Dedifferentiated amniotic fluid mesenchymal stem cell (primary cell): ENCODE measurements at regions not wholly inside any gene's neighbourhood (a gene's known extent, or its start where the extent isn't known, plus 50 kb on each side); places are given as distances from the start of the nearest gene placed in this dataset.
"Not testable (repeated sequence)": the region's sequence is repeated elsewhere in the genome, so short reads cannot be mapped to it uniquely, and the experiment has no call there.

Source experiments
- DNase-seq: peaks from one replicate; pipeline ENCODE4 v3.0.0-alpha.2; 2016; ENCODE audit errors: extremely low spot score

DNA sequence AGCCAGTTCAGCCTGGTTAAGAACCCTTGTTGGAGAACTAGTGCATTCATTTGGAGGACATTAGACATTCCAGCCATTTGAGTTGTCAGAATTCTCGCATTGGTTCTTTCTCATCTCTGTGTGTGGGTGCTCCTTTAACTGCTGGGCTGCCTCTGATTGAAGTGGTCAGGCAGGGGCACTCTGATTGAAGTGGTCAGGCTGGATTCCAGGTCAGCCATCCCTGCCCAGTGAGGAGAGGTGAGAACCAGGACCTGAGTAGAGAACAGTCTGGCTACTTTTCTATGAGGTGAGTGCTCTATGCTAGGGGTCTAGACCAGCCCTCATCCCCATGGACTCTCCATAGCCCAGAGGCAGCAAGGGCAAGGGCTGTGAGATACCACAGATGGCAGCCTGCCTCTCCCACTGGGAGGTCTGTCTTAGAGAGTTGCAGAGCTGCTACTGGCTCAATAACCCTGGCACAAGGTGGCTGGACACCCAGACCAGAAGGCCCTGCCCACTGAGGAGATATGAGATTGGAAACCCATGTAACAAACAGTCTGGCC lies 691.6 kb downstream of the TMTC2 start:
- DNase-seq: no peak

DNA sequence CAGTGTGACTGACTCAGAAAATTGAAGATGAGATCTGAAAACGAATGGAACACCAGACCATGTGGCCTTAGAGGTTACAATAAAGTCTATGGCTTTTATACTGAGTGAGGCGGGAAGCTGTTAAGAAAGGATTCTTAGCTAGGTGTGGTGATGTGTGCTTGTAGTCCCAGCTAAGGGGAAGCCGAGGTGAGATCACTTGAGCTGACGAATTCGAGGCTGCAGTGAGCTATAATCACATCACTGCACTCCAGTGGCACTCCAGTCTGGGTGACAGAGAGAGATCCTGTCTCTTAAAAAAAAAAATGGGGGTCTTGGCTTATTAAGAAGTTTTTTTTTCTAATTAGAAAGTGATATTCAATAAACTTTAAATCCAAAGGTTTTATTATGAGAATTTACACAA lies 678.6 kb downstream of the TMTC2 start:
- no peak for DNase-seq

DNA sequence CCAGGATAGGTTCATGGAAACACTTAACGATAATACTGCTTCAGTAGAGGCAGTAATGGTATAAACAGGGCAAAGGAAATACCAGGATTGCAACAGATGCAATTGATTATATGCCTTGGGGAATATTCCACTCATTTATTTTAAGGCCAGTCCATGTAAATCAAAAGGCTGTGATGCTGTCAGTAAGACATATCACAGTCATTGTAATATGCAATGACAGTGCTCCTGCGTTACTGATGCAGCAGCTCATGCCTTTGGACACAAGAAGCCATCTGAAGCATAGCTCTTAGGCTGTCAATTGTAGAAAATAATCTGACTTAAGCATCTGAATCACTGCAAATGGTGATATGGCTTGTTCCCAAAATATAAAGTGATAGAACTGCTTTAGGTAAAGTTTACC lies 674.8 kb downstream of the TMTC2 start:
- no peak for DNase-seq

DNA sequence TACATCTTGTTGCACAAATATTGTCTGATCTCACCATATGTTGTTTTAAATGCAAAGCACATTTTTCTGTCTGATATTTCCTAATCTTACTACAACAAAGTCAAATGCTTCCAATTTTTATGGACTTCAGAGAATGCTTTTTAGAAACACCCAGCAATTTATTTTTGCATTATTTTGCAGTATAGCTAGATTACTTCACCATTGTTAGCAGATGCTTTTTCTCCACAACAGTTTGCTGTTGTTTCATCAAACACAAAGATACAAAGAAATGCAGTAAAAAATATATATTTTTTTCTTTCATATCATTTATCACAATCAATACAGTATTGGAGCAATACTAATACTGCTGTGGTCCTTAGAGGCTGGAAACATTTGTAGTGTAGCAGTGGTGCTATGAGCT lies 674.4 kb downstream of the TMTC2 start:
- no peak for DNase-seq

DNA sequence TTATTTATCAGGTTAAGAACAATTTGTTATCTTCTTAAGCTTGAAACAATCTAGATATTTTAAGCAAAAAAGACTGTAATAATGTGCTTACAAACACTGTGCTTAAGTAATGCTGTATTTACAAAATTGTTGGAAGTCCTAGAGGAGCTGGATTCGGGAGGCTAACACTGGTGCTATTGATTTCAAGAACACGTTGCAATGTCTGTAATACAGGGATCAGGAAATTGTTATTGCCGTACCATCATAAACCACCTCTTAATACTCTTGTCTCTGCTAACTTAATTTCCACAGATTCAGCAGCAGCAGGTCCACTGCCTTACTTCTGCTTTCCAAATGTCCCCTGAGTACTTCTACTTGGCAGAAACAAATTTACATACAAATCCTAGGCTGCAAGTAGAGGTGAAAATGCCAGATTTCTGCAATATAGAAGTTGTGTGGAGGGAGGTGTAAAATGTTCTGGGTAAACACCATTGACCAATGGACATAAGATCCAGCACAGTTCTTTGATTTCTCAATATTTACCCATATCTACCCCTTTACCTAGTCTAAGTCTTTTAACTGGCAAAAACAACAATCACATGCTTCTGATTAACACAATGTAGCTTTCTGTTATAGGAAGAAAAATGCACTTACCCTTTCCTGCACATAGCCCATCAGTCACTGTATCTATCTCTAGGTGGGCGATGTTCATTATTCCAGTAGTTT lies 663.4 kb downstream of the TMTC2 start:
- DNase-seq: no peak

DNA sequence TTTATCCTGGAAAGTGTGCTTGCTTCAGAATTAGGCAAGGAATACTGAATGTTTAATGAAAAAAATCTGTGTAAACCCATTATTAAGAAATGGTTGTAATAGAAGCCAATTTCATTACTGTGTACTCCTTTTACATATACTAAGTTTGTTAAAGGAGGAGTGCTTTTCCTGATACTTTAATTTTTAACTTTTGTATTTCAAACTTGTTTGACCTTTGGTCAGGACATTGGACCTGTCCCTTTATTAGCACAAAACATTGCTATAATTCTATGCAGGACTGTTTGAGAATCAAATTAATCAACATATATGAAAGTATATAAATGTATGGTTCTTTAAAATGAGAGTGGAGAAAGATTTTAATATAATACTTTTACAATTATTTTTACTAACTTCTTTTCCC lies 659.6 kb downstream of the TMTC2 start:
- DNase-seq: no peak

DNA sequence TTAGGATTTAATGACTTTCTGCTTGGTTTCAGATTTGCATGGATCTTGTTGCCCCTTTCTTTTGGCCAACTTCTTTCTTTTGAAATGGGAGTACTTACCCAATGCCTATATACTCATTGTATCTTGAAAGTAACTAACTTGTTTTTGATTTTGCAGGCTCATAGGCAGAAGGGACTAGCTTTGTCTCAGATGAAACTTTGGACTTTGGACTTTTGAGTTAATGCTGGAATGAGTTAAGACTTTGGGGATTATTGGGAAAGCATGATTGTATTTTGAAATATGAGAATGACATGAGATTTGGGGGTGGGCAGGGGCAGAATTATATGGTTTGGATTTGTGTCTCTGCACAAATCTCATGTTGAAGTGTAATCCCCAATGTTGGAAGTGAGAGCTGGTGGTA lies 657.1 kb downstream of the TMTC2 start:
- no peak for DNase-seq

DNA sequence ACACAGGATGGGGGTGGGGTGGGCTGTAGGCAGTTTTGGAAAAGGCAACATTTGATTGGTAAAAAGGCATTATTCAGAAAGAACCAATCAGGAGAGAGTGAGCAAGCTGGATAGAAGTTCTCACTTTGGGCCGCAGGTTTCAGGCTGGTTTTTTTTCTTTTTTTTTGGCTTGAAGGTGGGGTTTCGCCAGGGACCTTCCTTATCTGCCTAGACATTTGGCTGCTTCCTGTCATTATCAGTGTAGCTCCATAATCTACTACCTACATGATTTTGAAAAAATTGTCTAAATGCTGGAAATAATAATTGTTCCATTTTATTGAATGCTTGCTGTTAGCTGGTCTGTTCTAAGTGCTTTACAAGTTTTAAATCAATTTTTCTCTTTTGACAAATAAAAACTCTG lies 649.0 kb downstream of the TMTC2 start:
- DNase-seq: no peak

DNA sequence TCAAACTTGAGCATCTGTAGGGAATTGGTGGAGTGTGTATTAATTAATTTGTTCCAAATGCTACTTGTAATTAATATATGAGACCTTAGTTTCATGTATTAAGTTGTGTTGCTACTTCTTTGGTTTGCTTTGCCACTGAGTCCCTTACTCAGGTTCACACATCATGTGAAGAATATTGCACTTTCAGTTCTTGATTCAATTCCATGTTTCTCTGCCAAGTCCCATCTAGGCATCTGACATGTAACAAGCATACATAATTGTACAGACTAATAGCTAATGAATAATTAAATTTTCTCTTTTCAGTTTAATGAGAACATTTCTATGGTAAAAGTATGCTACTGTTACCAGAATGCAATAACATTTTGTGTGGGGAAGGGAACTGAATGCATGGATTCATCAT lies 640.0 kb downstream of the TMTC2 start:
- DNase-seq: no peak

DNA sequence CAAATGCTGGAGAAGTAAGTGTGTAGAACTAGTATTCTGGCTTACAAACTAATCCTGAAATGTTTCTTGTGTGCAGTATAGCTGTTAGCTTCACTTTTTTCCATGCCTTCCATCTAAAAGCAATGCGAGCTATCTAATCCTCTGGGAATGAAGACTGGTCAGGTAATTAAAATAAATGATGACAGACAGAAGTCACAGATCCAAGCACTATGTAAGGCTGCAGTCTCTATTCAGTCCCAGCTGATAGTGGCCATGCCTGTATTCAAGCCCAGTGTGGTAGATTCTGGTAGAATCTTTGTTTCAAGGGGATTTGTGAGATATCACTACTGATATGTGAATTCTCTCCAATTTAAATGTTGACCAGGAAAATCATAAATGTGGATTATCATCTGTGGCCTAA lies 637.2 kb downstream of the TMTC2 start:
- no peak for DNase-seq

DNA sequence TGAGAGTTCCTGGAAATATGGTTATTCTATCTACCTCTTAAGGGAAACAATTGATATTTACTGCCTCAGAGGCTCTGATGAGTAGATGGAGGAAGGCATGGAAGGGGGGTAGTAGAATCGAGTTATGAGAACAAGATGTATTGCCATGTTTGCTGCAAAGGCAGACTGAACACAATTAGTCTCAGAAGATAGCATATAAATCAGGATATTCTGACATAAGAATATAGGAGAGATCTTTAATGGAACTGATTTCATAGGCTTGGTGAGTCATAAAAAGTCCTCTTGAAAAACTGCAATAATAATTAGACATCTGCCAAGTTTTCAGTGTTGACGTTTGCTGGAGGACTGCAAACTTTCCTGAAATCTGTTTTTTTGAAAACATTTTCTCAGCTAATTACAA lies 636.1 kb downstream of the TMTC2 start:
- no peak for DNase-seq

DNA sequence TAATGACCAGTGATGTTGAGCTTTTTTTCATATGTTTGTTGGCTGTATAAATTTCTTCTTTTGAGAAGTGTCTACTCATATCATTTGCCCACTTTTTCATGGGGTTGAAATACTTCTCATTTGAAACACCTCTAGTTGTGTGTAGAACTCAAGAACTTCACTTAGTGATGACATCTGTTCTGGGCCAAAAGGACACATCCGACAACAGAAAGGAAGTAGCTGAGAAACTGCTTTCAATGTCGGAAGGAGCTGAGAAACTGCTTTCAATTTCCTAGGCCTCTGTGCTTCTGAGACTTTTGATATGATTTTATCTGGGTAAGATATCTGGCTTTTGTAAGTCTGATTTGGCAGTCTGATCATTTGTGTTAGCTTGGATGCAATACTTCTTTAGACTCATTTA lies 635.3 kb downstream of the TMTC2 start:
- no peak for DNase-seq

DNA sequence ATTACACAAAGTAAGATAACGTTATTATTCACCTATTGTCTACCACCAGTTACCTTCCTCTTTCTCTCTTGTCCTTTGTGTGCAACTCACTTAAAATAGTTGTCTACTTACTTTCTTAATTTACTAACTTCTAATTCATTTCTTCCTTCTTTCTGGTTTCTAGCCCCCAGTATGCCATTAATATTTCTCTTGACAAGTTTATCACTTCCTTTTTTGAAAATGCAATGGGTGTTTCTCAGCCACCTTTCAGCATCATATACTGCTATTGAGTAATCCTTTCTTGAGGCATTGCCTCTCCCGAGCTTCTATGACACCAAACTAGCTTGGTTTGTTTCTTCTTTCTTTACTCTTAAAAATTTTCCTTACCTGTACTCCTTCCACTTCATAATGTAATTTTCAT lies 633.6 kb downstream of the TMTC2 start:
- DNase-seq: no peak

DNA sequence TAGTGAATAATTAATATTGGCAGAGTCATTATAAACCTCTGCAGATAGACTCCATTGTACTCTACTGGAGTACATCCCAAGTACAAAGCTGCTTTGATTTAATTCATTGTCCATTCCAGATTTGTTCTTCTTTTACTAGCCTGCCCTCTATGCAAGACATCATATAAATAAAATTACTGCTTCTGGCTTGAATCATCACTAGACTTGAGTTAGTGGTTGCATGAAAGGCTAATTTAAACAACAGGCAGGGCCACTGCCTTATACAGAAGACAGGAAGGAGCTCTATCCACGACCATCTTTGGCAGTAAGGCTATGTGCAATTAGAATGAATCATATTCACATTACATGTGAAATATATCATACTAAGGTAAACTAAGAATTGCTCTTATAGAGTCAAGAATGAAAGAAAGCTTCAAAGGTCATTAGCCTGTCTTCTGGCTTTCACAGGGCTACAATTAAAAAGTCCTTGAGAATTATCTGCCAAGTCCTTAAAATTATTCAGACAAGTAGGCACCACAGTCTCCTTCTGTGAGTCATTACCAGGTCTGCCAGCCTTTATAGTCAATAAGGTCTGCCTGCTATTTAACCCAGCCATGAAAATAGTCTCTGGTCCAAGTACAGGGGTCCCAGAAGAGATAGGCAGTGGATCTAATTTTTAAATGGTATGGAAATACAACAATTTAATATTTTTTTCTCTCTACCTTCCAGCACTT lies 631.8 kb downstream of the TMTC2 start:
- DNase-seq: no peak

DNA sequence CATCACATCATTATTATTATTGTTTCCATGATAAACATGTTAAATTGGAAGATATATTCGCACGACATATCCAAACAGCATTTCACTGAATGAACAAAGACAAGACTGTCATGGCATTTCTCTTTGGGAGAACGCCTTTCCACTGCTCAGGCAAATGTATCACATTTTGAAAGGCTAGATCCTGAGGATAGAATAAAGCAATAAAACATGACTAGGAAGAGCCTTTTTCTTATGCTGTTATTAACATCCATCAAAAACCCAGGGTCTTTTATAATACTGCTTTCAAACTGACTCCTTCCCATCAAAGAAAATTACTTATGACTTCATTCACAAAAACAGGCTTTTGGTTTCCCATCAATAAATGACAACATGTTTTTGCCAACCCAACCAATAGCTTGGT lies 630.9 kb downstream of the TMTC2 start:
- DNase-seq: no peak

DNA sequence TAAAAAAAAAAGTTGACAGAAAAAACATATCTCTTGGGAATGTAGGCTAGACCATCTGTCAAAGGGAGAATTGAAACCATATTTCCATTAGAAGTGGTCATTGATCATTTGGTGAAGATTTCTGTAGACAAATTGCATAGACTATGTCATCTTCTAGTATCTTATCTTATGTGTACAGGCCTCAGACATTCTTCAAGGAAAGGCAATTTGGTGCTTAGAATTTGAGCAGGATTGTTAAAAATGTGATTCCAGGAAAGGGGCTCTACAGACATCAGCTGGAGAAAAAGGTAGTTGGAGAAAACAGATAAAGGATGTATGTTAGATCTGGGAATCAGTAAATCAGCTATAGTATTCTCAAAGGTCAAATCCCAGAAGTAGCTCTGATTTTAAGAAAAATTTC lies 627.1 kb downstream of the TMTC2 start:
- no peak for DNase-seq

DNA sequence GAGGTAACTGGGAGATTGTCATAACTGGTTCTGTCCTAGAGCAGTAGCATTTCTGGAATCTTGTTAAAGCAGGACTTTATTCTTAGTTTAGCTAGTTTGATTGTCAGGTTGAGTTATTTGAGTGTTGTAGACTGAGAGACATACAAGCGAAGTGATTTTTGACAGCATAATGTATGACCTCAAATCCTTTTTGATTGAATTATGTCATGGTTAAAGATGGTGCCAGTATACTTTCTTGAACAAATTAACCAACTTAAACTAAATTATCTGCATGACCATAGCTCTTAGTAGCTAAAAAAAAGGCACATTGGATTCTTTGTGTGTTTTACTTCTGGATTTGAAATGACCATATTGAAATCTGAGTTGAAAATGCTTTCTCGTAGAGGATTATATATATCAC lies 626.6 kb downstream of the TMTC2 start:
- no peak for DNase-seq

DNA sequence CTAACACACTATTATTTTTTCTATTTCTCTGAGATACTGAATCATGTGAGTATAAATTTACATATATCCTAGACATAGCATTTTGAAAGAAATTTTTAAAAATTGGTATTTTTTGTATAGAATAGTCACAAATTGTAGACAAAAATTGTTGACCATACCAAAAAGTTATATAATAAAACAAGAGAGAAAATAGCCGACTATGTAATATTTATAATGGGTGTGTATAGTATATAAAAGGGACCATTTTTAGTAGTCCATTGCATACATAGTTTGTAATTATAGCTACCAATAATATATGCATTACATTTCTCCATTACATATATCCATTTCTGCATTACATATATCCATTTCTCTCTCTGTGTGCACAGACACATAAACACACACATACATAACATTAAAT lies 590.2 kb downstream of the TMTC2 start:
- no peak for DNase-seq

DNA sequence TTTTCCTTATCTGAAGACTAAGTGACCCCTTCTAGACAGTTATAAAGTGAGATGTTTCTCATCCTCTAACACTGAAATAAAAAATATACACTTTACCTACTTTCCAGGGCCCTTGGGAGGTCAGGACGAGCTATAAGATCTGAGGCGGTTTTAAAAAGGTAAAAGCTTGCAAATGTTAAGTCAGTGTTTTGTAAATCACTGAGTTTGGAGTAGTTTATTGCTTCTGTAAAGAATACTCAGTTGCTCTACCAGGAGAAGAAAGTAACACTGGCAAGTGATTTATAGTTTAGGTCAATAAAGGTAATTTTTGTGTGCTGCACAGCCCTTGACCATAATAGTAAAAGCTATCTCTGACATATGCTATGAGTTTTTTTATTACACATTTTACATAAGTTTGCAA lies 584.5 kb downstream of the TMTC2 start:
- DNase-seq: no peak

DNA sequence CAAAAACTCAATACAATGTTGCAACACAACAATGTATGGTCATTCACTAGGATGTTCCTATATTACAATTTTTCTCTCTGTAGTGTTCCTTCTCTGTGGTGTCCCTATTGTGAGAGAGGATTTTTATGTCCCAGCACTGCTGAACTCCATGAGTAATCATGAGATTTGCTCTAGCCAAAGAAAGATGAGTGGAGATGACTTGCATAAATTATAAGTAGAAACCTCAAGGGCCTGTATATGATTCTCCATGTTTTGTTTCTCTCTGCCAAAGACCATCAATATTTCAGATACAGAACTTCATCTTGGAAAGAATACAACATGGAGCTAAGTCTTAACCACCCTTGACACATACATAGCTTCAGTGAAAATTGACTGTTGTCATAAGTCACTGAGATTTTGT lies 579.1 kb downstream of the TMTC2 start:
- no peak for DNase-seq

DNA sequence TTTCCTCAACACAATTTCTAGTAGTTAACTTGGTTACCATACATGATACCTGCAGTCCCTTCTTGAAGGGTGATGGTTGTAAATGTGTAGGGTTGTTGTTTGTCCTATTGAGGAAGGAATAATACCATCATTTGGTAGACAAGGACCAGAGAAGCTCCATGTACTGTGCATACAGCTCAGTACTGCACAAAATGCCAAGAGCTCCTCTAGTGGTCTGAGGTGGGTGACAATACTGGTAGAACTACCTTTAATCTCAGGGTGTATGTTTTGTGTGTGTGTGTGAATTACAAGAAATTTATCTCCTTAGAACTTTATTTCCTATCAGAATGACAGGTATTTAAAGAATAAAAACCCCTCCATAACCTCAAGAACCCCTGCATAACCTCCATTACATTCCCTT lies 575.3 kb downstream of the TMTC2 start:
- DNase-seq: no peak

DNA sequence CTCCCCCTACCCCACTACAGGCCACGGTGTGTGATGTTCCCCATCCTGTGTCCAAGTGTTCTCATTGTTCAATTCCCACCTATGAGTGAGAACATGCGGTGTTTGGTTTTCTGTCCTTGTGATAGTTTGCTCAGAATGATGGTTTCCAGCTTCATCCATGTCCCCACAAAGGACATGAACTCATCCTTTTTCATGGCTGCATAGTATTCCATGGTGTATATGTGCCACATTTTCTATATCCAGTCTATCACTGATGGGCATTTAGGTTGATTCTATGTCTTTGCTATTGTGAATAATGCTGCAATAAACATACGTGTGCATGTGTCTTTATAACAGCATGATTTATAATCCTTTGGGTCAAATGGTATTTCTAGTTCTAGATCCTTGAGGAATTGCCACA lies 573.4 kb downstream of the TMTC2 start:
- DNase-seq: not testable (repeated sequence)

DNA sequence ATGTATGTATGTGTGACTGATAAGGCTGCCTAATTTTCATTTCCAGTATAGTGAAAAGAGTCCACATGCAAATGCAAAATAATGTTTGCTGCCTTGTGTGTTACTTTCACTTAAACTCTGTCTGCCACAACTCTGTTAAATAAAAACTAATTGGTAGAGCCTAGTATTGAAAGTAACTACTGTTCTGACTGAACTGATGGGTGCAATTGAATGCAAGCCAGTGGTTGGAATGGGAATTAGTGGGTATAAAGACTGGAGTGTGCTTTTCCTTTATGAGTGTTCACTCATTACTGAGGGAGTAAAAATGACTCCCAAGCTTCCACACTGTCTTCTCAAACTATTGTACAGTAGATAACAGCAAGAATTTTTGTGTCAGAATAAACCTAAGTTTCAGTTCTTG lies 571.0 kb downstream of the TMTC2 start:
- DNase-seq: no peak

DNA sequence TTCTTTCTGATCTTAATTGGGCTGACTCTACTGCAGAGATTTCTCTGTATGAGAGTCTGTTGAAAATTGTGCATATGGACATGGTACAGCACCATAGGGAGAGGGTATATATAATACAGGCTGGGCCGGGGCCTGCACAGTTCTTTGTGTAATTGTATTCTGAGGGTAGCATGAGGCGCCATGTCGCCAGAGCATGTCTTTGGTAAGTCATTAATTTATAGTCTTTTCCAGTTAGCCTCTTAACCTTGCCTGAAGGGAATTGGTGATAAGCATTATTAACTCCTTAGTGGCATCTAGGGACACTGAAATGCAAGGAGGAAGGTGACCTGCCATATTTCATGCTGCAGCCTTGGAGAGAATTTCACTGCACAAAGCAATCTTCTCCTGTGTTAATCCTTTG lies 569.9 kb downstream of the TMTC2 start:
- DNase-seq: no peak
